Fibroblast of lung (primary cell): ENCODE measurements at regions not wholly inside any gene's neighbourhood (a gene's known extent, or its start where the extent isn't known, plus 50 kb on each side); places are given as distances from the start of the nearest gene placed in this dataset.

Experiments
- DNase-seq, 2 donors: peaks; one replicate each; pipeline versions ENCODE4 v3.0.0 to v3.0.0-alpha.2; 2010; ENCODE audit warnings: low read depth in 2 of 2
- H2AFZ ChIP-seq: 2 replicates; pipeline ENCODE4 v1.5.1; 2012; ENCODE audit warnings: low read length, control low read depth, inconsistent platforms
- H3K27ac ChIP-seq: 2 replicates; pipeline ENCODE4 v1.5.1; 2011; ENCODE audit warnings: low read length, control low read depth; ENCODE audit not compliant: insufficient read depth
- H3K27me3 ChIP-seq: 2 replicates; pipeline ENCODE4 v1.5.1; 2011; ENCODE audit warnings: mild to moderate bottlenecking, low read length; ENCODE audit not compliant: control insufficient read depth, insufficient read depth
- H3K36me3 ChIP-seq: 2 replicates; pipeline ENCODE4 v1.5.1; 2011; ENCODE audit warnings: low read length; ENCODE audit not compliant: control insufficient read depth, insufficient read depth
- H3K4me1 ChIP-seq: 2 replicates; pipeline ENCODE4 v1.5.1; 2011; ENCODE audit warnings: low read length; ENCODE audit not compliant: control insufficient read depth, insufficient read depth; ENCODE audit errors: extremely low read depth
- H3K4me2 ChIP-seq: 2 replicates; pipeline ENCODE4 v1.5.1; 2011; ENCODE audit warnings: low read length, control low read depth; ENCODE audit not compliant: insufficient read depth; ENCODE audit errors: extremely low read depth
- H3K4me3 ChIP-seq, 4 experiments: fragments of 200-600 bp in 1 of 4; sonication (generic) in 1 of 4; replicated peaks in 1 of 4; 2 replicates each; pipeline ENCODE4 v1.5.1; 2011 to 2016; ENCODE audit warnings: low read length in 4 of 4, low read depth in 3 of 4, mild to moderate bottlenecking in 3 of 4, control low read depth in 2 of 4, inconsistent platforms in 1 of 4, mixed read lengths in 1 of 4; ENCODE audit not compliant: insufficient read depth in 1 of 4; ENCODE audit errors: control extremely low read depth in 1 of 4
- H3K79me2 ChIP-seq: 2 replicates; pipeline ENCODE4 v1.5.1; 2012; ENCODE audit warnings: mild to moderate bottlenecking, low read length, inconsistent platforms; ENCODE audit not compliant: control insufficient read depth, insufficient read depth
- H3K9ac ChIP-seq: 2 replicates; pipeline ENCODE4 v1.5.1; 2011; ENCODE audit warnings: mild to moderate bottlenecking, low read length, control low read depth; ENCODE audit not compliant: insufficient read depth
- H3K9me3 ChIP-seq: 2 replicates; pipeline ENCODE4 v1.5.1; 2012; ENCODE audit warnings: low read depth, low read length; ENCODE audit not compliant: control insufficient read depth, insufficient read depth
- H4K20me1 ChIP-seq: 2 replicates; pipeline ENCODE4 v1.5.1; 2011; ENCODE audit warnings: low read length; ENCODE audit not compliant: control insufficient read depth, insufficient read depth; ENCODE audit errors: extremely low read depth
- CTCF ChIP-seq, 2 donors: IDR thresholded peaks in 1 of 2; conservative IDR thresholded peaks in 1 of 2; 1 replicate in 1 of 2; 2 replicates in 1 of 2; pipeline ENCODE4 v1.5.1; 2011 to 2012; ENCODE audit warnings: low read length in 2 of 2, control low read depth in 1 of 2, inconsistent platforms in 1 of 2, low read depth in 1 of 2, mild to moderate bottlenecking in 1 of 2
- EZH2 ChIP-seq: IDR thresholded peaks from 2 replicates; pipeline ENCODE4 v1.5.1; 2012; ENCODE audit warnings: low read length, control low read depth, mild to moderate bottlenecking; ENCODE audit errors: missing control alignments

- Histone ChIP-seq H3K36me3 (no peaks in the 10 kb centered on the region), H3K27me3 (no peaks in the 10 kb centered on the region), H3K4me1 (no peaks in the 10 kb centered on the region), H3K9ac (no peak overlapping the region), H2AFZ (no peak overlapping the region), H3K79me2 (no peaks in the 10 kb centered on the region), H3K4me3 (no peak overlapping the region), H4K20me1 (no peaks in the 10 kb centered on the region), H3K27ac (no peak overlapping the region), H3K4me2 (no peak overlapping the region), H3K9me3 (no peaks in the 10 kb centered on the region)
- no peak for DNase-seq
- TF ChIP-seq CTCF (conservative IDR thresholded peaks at IDR 0.05 in 1 of 2, IDR thresholded peaks at IDR 0.05 in 1 of 2; ENCODE audit: low read depth in 1 of 2, low read length in 2 of 2) (no peak), EZH2 (no peak)
These were observed 225.3 kb upstream of the CST7 start for GRCh38 chr20:24723647-24724352.

GRCh38 chr20:24724982-24725533 is 224.0 kb upstream of the CST7 start:
- no peak for DNase-seq
- no peaks in the 10 kb centered on the region for H3K27me3 ChIP-seq
- H2AFZ ChIP-seq, result no peak overlapping the region
- H3K4me3 ChIP-seq, result no peak overlapping the region
- no peak overlapping the region for H3K9ac ChIP-seq
- H3K36me3 ChIP-seq, result no peaks in the 10 kb centered on the region
- H3K27ac ChIP-seq, result no peak overlapping the region
- TF ChIP-seq EZH2, result no peak
- TF ChIP-seq CTCF (conservative IDR thresholded peaks at IDR 0.05 in 1 of 2, IDR thresholded peaks at IDR 0.05 in 1 of 2; ENCODE audit: low read depth in 1 of 2, low read length in 2 of 2), result no peak
- H3K4me2 ChIP-seq, result no peak overlapping the region
- H4K20me1 ChIP-seq, result no peaks in the 10 kb centered on the region
- H3K4me1 ChIP-seq, result no peaks in the 10 kb centered on the region
- H3K79me2 ChIP-seq, result no peaks in the 10 kb centered on the region
- no peaks in the 10 kb centered on the region for H3K9me3 ChIP-seq

- Histone ChIP-seq H3K4me1 (no peaks in the 10 kb centered on the region), H3K27me3 (peaks cover 3% of the 10 kb centered on the region), H3K27ac (no peak overlapping the region), H3K36me3 (no peaks in the 10 kb centered on the region), H2AFZ (no peak overlapping the region), H3K9me3 (no peaks in the 10 kb centered on the region), H3K9ac (no peak overlapping the region), H4K20me1 (no peaks in the 10 kb centered on the region), H3K4me3 (no peak overlapping the region), H3K79me2 (no peaks in the 10 kb centered on the region), H3K4me2 (no peak overlapping the region)
- no peak for TF ChIP-seq CTCF (conservative IDR thresholded peaks at IDR 0.05 in 1 of 2, IDR thresholded peaks at IDR 0.05 in 1 of 2; ENCODE audit: low read depth in 1 of 2, low read length in 2 of 2)
- no peak for TF ChIP-seq EZH2
- no peak for DNase-seq
These were observed 221.3 kb upstream of the CST7 start for GRCh38 chr20:24727795-24728194.
